ENCODE measurements at regions not wholly inside any gene's neighbourhood (a gene's known extent, or its start where the extent isn't known, plus 50 kb on each side); places are given as distances from the start of the nearest gene placed in this dataset.
"Not testable (repeated sequence)": the region's sequence is repeated elsewhere in the genome, so short reads cannot be mapped to it uniquely, and the experiment has no call there.

DNA sequence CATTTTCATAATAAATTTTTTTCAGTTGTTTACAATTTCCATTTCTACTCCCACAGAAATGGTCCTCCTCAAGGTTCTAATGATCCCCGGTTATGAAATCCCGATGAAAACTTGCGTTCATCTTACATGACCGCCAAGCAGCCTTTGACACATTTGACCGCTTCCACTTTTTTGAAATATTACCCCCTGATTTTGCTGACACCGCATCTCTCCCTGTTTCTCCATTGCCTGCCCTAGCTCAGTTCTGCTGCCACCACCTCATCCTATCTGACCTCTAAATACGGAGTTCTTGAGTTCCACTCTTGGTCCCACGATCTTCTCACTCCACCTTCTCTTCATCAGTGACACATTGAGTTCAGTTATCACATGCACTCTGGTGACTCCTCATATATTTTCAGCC is 74.1 kb downstream of the SLC35B3 start:
- no peak for DNase-seq

DNA sequence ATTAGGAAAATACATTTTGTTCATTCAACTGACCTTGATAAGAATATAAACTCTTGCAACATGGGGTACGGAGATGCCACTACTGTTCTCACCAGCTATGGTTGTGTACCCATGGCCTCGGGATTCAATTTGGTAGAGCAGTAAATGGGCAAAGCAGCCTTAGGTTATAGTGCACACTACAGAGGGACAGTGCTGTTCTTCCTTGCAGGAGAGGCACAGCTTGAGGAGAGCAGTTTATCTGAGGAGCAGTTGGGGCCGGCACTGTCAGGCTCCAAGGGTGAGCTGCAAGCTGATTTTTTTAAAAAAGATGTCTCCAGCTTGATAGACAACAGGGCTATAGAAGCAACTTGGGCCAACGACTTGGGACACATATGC is 82.4 kb downstream of the SLC35B3 start:
- no peak for DNase-seq

DNA sequence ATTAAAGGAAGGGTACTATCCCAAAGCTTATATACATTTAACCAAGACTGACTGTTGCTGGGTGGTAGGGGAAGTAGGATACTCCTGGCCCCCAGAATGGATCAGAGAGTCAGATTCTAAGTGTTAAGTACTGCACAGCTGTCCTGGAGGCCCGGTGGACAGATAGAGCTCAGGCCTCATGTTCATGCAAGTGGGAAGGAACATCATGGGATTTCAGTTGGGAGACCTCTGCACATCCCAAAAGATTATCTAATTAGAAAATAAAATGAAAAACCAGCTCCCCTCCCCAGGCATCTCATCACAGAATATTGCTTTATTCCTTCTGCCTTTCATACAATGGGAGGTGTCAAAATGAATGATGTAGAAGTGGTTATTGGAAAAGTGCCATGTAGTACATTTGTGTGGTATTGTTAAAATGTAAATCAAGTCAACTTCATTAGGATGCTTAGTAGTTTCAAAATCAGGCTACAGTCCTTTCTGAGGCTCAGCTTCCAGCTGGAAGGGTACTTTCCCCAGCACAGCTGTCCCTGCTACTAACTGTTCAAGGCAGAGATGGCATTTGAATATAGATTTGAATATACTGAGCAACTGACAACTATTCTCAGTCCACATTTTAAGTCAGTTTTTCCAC is 82.9 kb downstream of the SLC35B3 start:
- DNase-seq, result no peak

DNA sequence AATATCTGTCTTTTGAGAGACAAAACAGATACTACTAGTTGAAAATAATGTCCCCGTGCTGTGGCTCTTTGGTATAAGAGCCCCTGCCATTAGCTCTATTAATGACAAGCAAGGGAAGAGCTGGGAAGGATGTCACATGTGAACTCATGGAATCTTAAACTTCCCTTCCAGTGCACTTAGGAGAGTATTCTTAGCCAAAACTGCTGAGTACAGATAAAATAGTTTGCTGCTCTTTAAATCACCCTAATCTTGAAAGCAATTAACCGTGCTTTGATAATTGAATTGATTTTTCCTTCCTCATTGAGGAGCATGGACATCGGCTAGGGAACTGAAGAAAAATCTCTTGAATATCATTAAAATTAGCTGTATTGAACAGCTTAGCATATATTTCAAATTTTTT is 91.7 kb downstream of the SLC35B3 start:
- no peak for DNase-seq

DNA sequence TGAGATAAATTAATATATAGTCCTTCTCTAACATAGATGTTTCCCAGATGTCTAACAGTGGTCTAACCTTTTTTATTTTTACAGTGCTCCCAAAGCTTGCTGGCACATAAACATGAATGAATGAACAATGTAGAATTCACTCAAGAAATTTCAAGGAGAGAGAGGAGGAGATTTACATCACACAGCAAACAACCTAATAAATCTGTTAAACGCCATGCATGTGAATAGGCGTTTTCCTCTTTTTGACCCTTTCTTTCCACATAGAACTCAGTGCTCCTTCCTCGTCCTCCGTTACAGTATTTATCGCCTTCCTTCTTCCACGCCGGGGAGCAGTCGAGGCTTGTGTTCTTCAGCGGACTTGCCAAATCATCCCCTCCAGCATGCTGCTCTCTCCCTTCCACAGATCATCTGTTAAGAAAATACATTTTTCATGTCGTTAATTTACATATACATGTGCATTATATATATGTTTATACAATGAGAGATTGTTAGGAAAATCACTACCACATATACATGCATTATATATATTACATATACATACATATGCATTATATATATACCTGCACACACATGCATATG is 93.0 kb downstream of the SLC35B3 start:
- DNase-seq, result no peak

DNA sequence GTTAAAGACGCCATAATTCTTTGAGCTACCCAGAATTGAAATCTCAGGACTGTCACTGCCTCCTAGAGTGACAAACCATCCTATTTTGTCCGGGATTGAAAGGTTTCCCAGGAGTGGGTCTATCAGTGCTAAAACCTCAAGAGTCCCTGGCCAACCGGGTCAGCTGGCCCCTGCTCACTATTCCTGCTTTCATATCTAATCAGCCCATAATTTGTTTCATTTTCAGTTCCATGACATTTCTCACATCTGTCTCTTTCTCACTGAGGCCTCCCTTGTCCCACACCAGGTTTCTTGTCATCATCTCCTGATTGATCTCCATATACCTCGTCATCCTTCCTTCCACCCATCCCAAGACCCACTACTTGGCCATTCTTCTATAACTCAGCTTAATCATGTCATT is 98.2 kb downstream of the SLC35B3 start:
- no peak for DNase-seq

DNA sequence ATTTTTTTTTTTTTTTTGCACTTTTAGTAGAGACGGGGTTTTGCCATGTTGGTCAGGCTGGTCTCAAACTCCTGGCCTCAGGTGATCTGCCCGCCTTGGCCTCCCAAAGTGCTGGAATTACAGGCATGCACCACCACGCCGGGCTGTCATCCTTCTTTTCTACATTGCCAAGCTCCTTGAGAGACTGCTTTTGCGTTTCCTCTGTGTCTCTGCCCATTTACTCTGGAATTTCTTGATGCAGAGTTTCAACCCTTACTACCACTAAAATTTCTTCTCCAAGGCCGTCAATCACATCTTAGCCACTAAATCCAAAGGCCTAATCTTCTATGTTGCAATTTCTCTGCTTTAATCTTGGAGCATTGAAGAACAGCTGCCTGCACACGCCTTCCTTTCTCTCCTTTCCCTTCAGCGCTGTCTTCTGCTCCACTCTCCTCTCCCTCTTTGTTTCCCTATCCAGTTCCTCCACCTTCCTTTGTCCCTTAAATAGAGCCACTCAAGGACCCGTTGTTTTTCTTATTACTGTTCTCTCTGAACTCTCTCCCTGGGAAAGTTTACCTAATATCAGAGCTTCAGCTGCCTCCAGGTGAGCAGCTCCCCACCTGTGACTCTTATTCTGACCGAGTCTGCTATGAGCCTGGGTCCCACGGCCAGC is 98.8 kb downstream of the SLC35B3 start:
- DNase-seq, result no peak

DNA sequence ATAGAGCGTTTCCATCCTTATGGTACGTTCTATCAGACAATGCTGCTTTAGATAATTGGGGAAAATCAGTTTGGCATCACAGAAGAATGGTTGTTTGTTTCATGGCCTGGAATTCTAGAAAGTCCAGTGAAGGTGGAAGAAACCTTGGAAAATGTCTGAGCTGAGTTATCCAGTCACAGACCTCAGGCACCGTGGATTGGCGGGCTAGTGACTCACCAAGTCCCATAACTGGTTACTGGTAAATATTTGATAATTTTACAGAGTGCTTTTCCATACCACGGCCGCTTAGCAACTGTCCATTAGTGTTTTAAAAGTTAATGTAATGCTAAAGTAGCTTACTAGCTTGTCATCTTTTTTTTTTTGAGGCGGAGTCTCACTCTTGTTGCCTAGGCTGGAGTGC is 99.4 kb downstream of the SLC35B3 start:
- DNase-seq, result no peak

DNA sequence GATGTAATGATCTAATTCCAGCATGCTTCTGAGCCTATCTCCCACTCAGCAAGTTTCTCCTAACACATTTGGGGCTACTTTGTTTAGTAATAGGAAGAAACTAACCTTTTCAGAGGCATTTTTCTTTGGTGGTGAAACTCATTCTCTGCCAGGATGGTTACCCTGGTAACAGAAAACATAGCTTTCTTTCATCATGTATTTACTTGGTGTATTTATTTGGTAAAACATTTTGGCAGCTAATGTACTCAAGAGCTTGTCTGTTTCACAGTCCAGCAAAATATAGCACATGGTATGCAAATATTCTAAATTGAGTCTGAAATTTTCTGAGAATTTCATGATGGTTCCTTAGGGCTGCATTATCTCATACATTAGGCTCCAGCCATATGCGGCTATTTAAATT is 100.0 kb downstream of the SLC35B3 start:
- no peak for DNase-seq

DNA sequence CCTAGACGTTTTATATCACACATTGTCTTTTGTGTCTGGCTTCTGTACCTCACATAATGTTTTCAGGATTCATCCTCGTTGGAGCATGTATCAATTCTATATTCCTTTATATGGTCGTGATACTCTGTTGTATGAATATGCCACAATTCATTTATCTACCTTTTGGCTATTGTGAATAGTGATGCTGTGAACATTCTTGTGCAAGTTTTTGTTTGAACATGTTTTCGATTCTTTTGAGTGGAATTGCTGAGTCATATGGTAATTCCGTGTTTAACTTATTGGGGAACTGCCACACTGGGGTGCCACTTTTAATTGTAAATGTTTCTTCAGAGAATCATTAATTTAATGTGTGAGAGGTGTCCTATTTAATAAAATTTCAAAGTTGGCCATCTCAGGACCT is 101.2 kb downstream of the SLC35B3 start:
- DNase-seq, result no peak

DNA sequence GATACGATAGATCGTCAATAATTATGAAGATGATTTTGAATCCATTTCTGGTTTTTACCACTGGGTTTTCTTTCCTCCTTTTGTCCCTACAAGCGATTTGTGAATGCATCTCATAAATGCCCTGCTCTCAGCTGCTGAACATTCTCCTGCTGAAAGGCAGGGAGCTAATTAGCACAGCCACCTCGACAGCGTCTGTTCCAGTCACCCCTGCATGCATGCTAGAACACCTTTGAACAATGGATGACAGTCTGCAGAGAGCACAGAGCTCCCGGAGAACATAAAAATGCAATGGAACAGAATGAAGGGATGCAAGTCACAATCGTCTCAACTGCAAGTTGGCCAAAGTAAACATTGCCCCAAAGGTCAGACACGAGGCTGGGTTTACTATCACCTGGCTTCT is 105.8 kb downstream of the SLC35B3 start:
- DNase-seq, result no peak

DNA sequence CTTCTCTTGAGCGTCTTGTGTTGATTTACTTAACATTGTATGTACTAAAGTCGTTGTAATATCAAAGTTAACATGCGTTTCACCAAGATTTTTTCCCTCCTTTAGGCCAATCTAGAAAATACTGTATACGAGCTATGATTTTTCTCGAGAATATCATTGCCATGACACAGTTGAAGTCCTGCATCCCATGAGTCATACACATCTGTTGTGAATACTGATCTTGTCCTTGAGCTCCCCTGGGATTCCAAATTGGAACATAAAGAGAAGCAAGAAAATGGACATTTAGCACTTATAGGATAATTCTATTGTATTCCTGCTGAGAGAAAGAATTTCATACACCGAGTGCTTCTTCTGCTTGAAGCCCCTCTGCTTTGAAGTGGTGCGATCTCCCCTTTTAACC is 109.6 kb downstream of the SLC35B3 start:
- no peak for DNase-seq

DNA sequence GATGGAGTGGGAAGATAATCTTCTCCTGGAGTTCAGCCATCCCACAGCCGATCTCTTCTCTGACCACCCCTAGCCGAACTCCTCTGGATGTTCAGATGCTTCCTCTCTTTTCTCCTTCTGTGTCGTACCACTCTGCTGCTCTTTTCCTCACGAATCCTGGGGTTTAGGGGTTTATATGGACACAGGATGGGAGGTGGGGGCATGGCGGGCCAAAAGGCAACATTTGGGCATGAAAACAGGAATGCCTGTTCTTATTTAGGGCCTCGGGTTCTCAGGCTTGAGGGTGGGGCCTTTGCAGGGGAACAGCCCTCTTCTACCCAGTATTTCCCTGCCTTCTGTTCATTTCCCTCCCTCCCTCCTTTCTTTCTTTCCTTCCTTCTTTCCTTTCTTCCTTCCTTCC is 112.7 kb downstream of the SLC35B3 start:
- no peak for DNase-seq

DNA sequence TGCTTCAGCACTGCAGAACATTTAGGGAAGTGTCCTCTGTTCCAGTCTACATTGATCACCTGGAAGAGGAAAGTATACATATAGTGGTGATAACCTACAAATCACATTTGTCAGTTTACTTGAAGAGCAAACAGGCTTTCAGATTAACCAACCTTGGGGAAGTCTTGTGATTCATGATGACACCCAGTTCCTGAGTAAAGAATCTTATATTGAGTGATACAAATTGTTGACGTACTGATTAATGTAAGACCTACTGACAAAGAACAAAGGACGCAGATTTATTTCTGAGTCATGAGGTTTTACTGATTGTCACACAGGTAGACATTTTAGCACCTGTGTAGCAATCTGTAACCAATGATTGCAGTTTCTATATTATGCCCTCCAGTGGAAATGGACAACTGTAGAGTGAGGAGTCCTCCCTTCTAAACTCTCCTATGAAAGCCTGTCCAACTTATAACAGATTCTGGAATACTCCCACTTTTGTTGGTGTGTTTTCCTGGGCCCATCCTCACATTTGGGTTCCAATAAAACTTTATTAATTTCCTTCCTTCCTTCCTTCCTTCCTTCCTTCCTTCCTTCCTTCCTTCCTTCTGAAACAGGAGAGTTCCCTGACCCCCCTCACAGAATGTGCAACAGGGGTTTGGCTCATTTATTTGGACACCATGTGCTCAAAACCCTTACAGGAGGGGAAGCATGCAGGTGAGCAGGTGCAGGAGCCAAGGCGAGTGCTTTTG is 113.5 kb downstream of the SLC35B3 start:
- DNase-seq, result no peak

DNA sequence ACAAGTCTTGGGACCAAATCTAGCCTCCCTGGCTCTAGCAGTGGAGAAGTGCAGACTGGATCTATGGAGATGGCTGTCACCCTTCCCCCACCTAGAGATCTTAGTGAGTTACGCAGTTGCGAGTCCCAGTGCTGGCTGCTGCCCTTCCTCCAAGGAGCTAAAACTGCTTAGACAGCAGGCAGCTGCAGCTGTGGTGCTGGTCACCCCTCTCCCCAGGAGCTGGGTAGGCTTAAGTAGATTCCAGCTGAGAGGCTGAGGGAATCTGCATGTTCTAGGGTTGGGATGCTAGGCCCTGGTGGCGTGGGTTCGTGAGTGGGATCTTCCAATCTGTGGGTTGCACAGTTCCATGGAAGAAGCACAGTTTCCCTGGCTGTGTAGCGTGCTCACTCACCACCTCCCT is 120.2 kb downstream of the SLC35B3 start:
- no peak for DNase-seq

DNA sequence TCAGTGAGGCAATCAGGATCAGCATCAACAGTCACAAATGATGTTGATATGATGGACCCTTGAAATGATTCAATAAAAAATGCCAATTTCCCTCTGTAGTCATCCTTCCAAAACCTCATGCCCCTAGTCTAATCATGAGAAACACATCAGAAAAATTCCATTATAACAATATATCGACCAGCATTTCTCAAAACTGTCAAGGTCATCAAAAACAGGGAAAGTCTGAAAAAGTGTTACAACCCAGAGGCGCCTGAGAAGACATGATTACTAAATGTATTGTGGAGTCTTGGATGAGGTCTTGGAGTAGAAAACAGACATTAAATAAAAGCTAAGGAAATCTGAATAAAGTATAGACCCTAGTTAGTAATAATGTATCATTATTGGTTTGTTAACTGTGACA is 133.8 kb downstream of the SLC35B3 start:
- DNase-seq, result no peak

DNA sequence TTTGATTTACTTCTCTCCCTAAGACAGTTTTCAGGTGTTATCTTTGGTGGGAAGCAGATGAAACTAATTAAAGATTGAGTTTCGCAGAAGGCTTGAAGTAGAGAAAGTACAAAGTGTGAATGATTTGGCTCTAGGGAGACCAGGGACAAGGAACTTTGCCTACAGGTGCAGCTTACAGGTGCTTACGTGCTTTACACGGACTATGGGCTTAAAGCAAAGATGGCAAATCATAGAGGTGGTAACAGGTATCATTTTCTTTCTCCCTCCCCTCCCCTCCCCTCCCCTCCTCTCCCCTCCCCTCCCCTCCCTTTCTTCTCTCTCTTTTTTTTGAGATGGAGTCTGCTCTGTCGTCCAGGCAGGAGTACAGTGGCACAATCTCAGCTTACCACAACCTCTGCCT is 136.3 kb downstream of the SLC35B3 start:
- DNase-seq, result no peak

DNA sequence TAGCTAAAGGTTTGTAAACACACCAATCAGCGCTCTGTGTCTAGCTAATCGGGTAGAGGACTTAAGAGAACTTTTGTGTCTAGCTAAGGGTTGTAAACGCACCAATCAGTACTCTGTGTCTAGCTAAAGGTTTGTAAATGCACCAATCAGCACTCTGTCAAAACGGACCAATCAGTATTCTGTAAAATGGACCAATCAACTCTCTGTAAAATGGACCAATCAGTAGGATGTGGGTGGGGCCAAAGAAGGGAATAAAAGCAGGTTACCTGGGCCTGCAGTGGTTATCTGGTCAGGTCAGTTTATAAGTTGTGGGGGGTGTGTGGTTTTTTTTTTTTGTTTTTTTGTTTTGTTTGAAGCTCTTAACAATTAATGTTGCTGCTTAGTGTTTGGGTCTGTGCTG is 152.4 kb downstream of the SLC35B3 start:
- not testable (repeated sequence) for DNase-seq

DNA sequence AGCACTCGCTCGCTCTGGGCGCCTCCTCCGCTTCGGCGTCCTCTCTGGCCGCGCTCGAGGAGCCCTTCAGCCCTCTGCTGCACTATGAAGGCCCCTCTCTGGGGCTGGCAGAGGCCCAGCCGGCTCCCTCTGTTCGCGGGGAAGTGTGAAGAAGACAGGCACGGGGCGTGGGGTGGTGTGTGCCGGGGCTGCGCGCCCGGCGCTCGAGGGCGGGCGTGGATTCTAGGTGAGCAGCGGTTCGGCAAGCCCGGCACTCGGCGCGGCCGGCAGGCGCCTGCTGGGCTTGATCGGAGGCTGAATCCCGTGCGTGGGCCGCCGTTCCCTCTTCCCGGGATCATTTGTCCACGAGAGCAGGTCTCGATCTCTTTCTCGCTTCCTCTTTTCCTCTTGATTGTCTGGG is 153.0 kb downstream of the SLC35B3 start:
- DNase-seq, result no peak

DNA sequence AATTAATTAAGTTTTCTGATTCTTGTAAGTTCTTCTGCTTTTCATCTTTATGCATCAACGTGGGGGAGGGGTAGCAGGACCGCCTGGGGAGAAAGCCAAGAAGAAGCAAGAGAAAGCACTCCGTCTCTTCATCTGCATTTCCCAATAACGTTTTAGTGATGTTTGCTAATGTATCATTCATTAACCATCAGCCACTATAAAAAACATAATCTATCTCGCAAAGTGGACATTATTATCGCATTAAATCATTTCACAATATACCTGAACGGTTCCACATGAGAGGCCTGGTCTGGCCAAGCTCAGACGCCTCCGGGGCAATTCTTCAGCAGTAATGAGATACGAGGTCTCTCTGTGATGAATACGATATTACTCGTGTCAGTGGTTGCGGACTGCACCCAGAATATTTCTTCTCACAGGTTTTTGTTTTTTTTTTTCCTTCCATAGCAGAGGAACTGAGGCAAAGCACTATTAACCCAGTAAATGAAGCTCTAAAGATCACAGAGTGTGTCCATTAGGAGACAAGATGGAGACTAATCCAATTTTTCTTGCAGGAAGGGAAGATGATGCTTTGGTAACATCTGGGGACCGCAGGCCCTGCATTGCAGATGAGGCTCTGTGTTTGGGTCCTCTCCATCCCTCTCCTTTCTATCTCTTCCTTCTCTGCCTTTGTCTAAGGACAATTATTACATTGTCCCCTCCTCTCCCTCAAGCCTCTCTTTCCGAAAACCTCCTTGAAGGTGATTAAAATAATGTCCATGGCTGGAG is 156.1 kb downstream of the SLC35B3 start:
- no peak for DNase-seq

DNA sequence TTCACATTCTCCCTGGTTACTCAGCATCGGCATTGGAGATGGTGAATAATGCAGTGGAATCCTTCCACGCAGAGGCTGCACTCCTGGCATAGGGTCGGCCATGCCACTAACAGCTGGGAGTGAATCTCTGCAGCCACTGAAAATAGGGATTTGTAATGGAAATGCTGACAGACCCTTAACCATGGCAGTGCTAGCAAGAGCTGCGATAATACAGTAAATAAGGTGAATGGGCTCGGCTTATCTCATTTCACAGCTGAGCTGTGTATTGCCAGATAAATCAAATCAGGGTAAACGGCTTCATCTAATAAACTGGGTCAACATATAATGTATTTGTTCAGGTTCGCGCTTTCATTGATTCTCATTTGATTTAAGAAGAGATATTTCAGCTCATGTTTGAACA is 156.8 kb downstream of the SLC35B3 start:
- no peak for DNase-seq

DNA sequence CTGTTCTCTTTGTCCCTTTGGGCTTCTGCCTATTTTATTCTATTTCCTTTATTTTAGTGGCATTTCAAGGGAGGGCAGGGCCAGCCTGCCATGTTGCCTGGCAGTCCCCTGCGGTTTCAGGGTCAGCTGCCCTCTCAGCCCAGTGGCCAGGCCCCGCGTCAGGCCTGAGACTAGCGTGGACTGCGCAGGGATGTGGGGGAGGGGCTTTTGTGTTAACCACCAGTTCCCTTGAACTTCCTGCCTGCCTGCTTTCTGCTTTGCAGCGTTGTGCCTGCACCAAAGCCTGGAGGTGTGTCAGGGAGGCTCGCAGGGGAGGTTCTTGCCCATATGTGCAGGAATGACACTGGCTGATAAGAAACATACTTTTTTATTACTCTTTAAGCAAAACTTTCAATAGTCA is 157.6 kb downstream of the SLC35B3 start:
- no peak for DNase-seq

DNA sequence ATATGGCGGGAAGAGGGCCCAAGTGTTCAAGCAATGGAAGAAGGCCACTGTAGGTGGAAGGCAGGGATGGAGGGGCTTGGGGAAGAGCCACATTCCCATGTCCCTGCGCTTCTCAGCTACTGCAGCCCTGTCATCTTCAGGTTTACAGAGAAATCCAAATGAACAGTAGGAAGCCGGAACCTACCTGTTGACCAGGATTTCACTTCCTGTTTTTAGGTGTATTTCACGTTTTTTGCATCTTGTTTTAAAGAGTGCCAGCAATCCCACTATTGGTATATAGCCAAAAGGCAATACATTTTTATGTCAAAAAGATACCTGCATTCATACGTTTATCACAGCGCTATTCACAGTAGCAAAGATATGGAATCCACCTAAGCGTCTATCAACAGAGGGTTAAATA is 159.2 kb downstream of the SLC35B3 start:
- DNase-seq, result no peak

All from activated CD4-positive, alpha-beta T cell treated with anti-CD3 and anti-CD28 coated beads, Interleukin-2, amount 50 U/mL, for 48 hours (primary cell).